ENCODE measurements at regions not wholly inside any gene's neighbourhood (a gene's known extent, or its start where the extent isn't known, plus 50 kb on each side); places are given as distances from the start of the nearest gene placed in this dataset.

- H3K27ac Mint-ChIP-seq, result no peak overlapping the region
- DNase-seq (ENCODE audit: low spot score in 2 of 2), result no peak
- H3K4me1 Mint-ChIP-seq, result no peaks in the 10 kb centered on the region
- peaks cover 5% of the 10 kb centered on the region for H3K9me3 Mint-ChIP-seq
- no peak for ATAC-seq
- H3K4me3 Mint-ChIP-seq, result no peak overlapping the region
- H3K36me3 Mint-ChIP-seq, result no peaks in the 10 kb centered on the region
Measured at GRCh38 chr6:126923807-126924206, 194.7 kb upstream of the RSPO3 start.

GRCh38 chr6:126926926-126927325, 191.5 kb upstream of the RSPO3 start:
- Mint-ChIP-seq H3K36me3 (no peaks in the 10 kb centered on the region), H3K4me3 (no peak overlapping the region), H3K27ac (no peak overlapping the region), H3K9me3 (peaks cover 8% of the 10 kb centered on the region), H3K4me1 (no peaks in the 10 kb centered on the region)
- DNase-seq (ENCODE audit: low spot score in 2 of 2) (no peak), ATAC-seq (no peak)

GRCh38 chr6:126927841-126928240, 190.6 kb upstream of the RSPO3 start:
- Mint-ChIP-seq H3K4me3 (no peak overlapping the region), H3K27ac (no peak overlapping the region), H3K4me1 (no peaks in the 10 kb centered on the region), H3K9me3 (peaks cover 4% of the 10 kb centered on the region), H3K36me3 (no peaks in the 10 kb centered on the region)
- ATAC-seq (no peak), DNase-seq (ENCODE audit: low spot score in 2 of 2) (no peak)

GRCh38 chr6:126937426-126937825, 181.0 kb upstream of the RSPO3 start:
- no peak for DNase-seq (ENCODE audit: low spot score in 2 of 2)
- Mint-ChIP-seq H3K36me3 (no peaks in the 10 kb centered on the region), H3K27ac (no peak overlapping the region), H3K4me1 (no peaks in the 10 kb centered on the region), H3K4me3 (no peak overlapping the region), H3K9me3 (no peaks in the 10 kb centered on the region)
- ATAC-seq, result no peak

- Mint-ChIP-seq H3K27ac (no peak overlapping the region), H3K36me3 (no peaks in the 10 kb centered on the region), H3K9me3 (no peaks in the 10 kb centered on the region), H3K4me3 (no peak overlapping the region), H3K4me1 (no peaks in the 10 kb centered on the region)
- no peak for DNase-seq (ENCODE audit: low spot score in 2 of 2)
- ATAC-seq, result no peak
Measured at GRCh38 chr6:126939784-126940183, 178.7 kb upstream of the RSPO3 start.

GRCh38 chr6:126941751-126942150, 176.7 kb upstream of the RSPO3 start:
- Mint-ChIP-seq H3K27ac (no peak overlapping the region), H3K4me1 (no peaks in the 10 kb centered on the region), H3K9me3 (no peaks in the 10 kb centered on the region), H3K4me3 (no peak overlapping the region), H3K36me3 (no peaks in the 10 kb centered on the region)
- ATAC-seq (no peak), DNase-seq (ENCODE audit: low spot score in 2 of 2) (no peak)

- Mint-ChIP-seq H3K9me3 (no peaks in the 10 kb centered on the region), H3K4me1 (no peaks in the 10 kb centered on the region), H3K4me3 (no peak overlapping the region), H3K27ac (no peak overlapping the region), H3K36me3 (no peaks in the 10 kb centered on the region)
- DNase-seq (ENCODE audit: low spot score in 2 of 2) (no peak), ATAC-seq (no peak)
Measured at GRCh38 chr6:126944512-126944911, 174.0 kb upstream of the RSPO3 start.

GRCh38 chr6:126945150-126945685, 173.3 kb upstream of the RSPO3 start:
- ATAC-seq (no peak), DNase-seq (ENCODE audit: low spot score in 2 of 2) (no peak)
- H3K4me1 Mint-ChIP-seq, result no peaks in the 10 kb centered on the region
- H3K4me3 Mint-ChIP-seq, result no peak overlapping the region
- H3K36me3 Mint-ChIP-seq, result no peaks in the 10 kb centered on the region
- H3K9me3 Mint-ChIP-seq, result no peaks in the 10 kb centered on the region
- H3K27ac Mint-ChIP-seq, result no peak overlapping the region

GRCh38 chr6:126945812-126946360, 172.6 kb upstream of the RSPO3 start:
- no peak for DNase-seq (ENCODE audit: low spot score in 2 of 2)
- Mint-ChIP-seq H3K9me3 (no peaks in the 10 kb centered on the region), H3K4me3 (no peak overlapping the region), H3K27ac (no peak overlapping the region), H3K36me3 (no peaks in the 10 kb centered on the region), H3K4me1 (no peaks in the 10 kb centered on the region)
- ATAC-seq, result no peak

- no peak for DNase-seq (ENCODE audit: low spot score in 2 of 2)
- Mint-ChIP-seq H3K27ac (no peak overlapping the region), H3K36me3 (no peaks in the 10 kb centered on the region), H3K9me3 (no peaks in the 10 kb centered on the region), H3K4me1 (no peaks in the 10 kb centered on the region), H3K4me3 (no peak overlapping the region)
- no peak for ATAC-seq
Measured at GRCh38 chr6:126947070-126947469, 171.4 kb upstream of the RSPO3 start.

- H3K4me3 Mint-ChIP-seq, result no peak overlapping the region
- no peak for DNase-seq (ENCODE audit: low spot score in 2 of 2)
- H3K9me3 Mint-ChIP-seq, result no peaks in the 10 kb centered on the region
- no peaks in the 10 kb centered on the region for H3K36me3 Mint-ChIP-seq
- no peak overlapping the region for H3K27ac Mint-ChIP-seq
- no peak for ATAC-seq
- no peaks in the 10 kb centered on the region for H3K4me1 Mint-ChIP-seq
Measured at GRCh38 chr6:126949786-126950185, 168.7 kb upstream of the RSPO3 start.

- peaks cover 2% of the 10 kb centered on the region for H3K9me3 Mint-ChIP-seq
- ATAC-seq, result no peak
- no peaks in the 10 kb centered on the region for H3K36me3 Mint-ChIP-seq
- no peak overlapping the region for H3K4me3 Mint-ChIP-seq
- no peak overlapping the region for H3K27ac Mint-ChIP-seq
- H3K4me1 Mint-ChIP-seq, result no peaks in the 10 kb centered on the region
- DNase-seq (ENCODE audit: low spot score in 2 of 2), result no peak
Measured at GRCh38 chr6:126955621-126956020, 162.8 kb upstream of the RSPO3 start.

GRCh38 chr6:126957721-126958120, 160.8 kb upstream of the RSPO3 start:
- ATAC-seq (no peak), DNase-seq (ENCODE audit: low spot score in 2 of 2) (no peak)
- H3K4me3 Mint-ChIP-seq, result no peak overlapping the region
- H3K9me3 Mint-ChIP-seq, result peaks cover 2% of the 10 kb centered on the region
- no peaks in the 10 kb centered on the region for H3K36me3 Mint-ChIP-seq
- H3K4me1 Mint-ChIP-seq, result no peaks in the 10 kb centered on the region
- H3K27ac Mint-ChIP-seq, result no peak overlapping the region

GRCh38 chr6:126959765-126960164, 158.7 kb upstream of the RSPO3 start:
- Mint-ChIP-seq H3K4me3 (no peak overlapping the region), H3K4me1 (no peaks in the 10 kb centered on the region), H3K27ac (no peak overlapping the region), H3K36me3 (no peaks in the 10 kb centered on the region), H3K9me3 (peaks cover 2% of the 10 kb centered on the region)
- ATAC-seq (no peak), DNase-seq (ENCODE audit: low spot score in 2 of 2) (no peak)

- ATAC-seq (no peak), DNase-seq (ENCODE audit: low spot score in 2 of 2) (no peak)
- H3K4me1 Mint-ChIP-seq, result no peaks in the 10 kb centered on the region
- no peaks in the 10 kb centered on the region for H3K36me3 Mint-ChIP-seq
- H3K9me3 Mint-ChIP-seq, result peaks cover 2% of the 10 kb centered on the region
- no peak overlapping the region for H3K27ac Mint-ChIP-seq
- no peak overlapping the region for H3K4me3 Mint-ChIP-seq
Measured at GRCh38 chr6:126963077-126963809, 155.2 kb upstream of the RSPO3 start.

GRCh38 chr6:126967296-126968005, 151.0 kb upstream of the RSPO3 start:
- no peak overlapping the region for H3K27ac Mint-ChIP-seq
- no peaks in the 10 kb centered on the region for H3K36me3 Mint-ChIP-seq
- ATAC-seq, result no peak
- no peak for DNase-seq (ENCODE audit: low spot score in 2 of 2)
- no peak overlapping the region for H3K4me3 Mint-ChIP-seq
- H3K4me1 Mint-ChIP-seq, result no peaks in the 10 kb centered on the region
- no peaks in the 10 kb centered on the region for H3K9me3 Mint-ChIP-seq
